Fibroblast of skin of abdomen (primary cell): ENCODE measurements at regions not wholly inside any gene's neighbourhood (a gene's known extent, or its start where the extent isn't known, plus 50 kb on each side); places are given as distances from the start of the nearest gene placed in this dataset.

Experiments used
- DNase-seq: peaks from one replicate; pipeline ENCODE4 v3.0.0-alpha.2; 2013

DNA sequence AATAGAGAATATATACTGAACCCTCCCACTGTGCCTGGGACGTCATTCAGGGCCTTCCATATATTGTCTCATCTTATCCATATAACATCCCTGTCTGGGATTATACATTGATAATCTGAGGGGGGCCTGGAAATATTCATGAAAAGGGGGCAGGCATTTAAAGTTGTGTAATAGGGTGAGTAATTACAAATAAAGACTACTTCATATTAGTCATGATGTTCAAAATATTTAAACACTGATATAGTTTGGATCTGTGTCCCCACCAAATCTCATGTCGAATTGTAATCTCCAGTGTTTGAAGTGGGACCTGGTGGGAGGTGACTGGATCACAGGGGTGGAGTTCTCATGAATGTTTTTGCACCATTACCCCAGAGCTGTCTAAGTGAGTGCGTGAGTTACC lies 97.8 kb downstream of the AQP9 start:
- DNase-seq: no peak

GRCh38 chr15:58240191-58240932 lies 102.2 kb downstream of the AQP9 start:
- DNase-seq: no peak

DNA sequence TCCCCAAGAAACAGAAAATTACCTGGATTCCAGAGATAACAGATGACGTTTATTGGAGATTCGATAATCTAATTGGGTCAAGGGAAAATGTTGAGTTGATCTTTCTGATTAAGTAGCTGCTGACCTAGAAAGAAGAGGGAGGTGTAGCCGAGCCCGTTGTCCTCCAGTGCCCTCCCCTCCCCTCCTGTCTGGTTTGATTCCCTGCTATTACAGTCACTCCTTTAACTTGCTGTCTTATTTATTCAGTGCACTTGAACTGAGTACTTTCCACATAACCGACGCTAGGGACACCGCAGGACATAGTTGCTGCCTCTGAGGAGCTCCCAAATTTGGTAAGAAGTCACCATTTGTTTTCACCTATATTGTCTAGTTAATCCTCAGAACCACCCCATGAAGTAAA lies 103.7 kb downstream of the AQP9 start:
- no peak for DNase-seq

DNA sequence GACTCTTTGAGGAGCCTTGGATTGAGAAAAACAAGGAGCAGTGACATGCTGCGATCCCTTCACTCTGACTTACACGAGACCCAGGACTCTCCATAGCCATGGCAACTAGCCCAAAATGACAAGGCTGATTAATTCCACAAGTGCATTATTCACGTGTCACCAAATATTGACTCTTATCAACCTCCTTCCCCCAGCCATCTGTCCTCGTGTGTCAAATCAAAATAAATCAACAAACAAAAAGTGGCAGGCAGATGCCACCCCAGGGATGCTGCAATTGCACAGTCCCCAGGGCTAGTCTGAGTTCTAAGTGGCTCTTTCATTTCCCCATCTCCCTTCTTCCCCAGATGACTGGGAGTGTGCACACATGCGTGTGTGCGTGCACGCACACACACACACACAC lies 104.9 kb downstream of the AQP9 start:
- DNase-seq: no peak

DNA sequence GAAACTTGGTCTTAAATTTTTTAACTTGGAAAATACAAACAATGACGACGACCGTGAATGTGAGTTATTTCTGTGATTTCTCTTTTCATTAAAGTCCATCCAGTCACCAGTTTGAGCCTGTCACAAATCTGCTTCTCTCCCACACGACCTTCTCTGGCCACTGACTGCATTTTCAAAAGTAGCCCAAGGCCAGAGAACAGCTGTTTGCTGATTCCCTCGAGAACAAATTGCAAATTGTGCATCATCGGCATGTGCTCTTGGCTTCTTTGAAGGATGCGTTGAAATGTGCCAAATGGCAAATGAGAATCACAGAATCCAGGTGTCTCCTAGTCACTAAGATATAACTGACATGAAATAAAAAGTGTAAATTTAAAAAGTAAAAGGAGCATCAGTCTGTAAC lies 106.4 kb downstream of the AQP9 start:
- DNase-seq: no peak

GRCh38 chr15:58246041-58246440 lies 107.9 kb downstream of the AQP9 start:
- DNase-seq: no peak

DNA sequence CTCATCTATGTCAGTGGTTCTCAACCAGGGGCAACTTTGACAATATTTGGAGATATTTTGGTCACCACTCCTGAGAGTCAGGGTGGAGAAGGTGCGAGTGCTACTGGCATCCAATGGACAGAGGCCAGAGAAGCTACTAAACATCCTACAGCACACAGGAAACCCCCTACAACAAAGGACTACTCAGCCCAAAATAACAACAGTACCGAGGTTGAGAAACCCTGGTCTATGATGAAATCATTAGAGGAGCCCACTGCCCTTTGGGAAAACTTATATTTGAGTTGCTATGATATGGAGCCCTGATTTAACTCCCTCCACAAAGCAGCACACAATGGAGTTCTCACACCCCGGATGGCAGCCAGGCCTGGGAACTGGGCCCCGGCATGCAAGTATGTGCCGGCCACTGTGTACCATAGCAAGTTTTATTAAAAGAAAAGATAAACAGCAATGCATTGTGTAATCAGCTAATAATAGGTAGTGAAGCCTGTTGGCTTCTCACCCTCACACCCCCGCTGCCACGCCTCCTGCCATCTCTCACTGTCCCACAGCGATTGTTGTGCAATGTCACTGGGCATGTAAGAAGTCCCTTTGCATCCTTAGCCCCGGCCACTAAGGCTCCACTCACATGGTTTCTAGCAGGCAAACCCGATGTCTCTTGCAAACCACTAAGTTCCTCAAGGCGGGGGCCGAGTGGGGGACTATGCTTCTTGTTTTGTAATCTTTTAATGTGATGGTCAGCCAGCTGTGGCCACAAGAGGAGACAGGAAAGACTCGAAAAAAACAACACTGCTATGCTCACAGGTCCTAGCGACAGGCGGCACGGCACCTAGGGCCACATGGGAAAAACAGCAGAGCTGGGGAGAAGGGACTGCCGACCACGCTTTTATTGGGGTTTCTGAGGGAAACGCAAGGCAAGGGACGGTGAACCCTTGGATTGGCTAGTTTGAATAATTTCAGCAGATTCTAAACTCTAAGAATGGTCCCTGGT lies 110.0 kb downstream of the AQP9 start:
- no peak for DNase-seq

DNA sequence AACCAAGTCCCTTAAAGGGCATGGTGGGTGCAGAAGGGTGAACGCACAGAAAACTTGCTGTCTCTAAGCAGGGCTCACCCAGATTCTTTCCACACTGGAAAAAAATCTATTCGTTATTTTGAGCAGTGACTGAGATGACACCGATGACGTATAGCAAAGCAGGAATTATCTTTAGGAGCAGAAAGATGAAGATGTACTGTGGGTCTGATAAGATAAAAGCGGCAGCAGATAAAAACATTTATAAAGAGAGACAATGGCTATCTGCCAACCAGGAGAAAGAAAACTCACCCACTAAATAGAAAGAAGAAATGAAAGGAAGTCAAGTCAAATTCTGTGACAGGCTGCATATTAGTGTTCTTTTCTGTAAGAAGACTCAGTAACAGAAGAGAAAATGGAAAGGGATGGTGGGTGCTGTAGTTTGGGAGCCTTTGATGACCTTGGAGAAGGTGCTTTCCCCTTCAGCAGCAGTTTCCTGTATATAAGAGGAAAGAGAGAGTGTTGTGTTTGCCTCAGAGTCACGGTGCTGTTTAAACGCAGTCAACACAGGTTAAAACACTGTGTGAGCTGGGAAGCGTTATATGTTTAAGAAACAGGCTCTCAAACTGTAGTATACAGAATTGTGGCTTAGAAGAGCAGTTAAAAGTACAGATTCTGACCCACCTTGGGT lies 111.6 kb downstream of the AQP9 start:
- no peak for DNase-seq

DNA sequence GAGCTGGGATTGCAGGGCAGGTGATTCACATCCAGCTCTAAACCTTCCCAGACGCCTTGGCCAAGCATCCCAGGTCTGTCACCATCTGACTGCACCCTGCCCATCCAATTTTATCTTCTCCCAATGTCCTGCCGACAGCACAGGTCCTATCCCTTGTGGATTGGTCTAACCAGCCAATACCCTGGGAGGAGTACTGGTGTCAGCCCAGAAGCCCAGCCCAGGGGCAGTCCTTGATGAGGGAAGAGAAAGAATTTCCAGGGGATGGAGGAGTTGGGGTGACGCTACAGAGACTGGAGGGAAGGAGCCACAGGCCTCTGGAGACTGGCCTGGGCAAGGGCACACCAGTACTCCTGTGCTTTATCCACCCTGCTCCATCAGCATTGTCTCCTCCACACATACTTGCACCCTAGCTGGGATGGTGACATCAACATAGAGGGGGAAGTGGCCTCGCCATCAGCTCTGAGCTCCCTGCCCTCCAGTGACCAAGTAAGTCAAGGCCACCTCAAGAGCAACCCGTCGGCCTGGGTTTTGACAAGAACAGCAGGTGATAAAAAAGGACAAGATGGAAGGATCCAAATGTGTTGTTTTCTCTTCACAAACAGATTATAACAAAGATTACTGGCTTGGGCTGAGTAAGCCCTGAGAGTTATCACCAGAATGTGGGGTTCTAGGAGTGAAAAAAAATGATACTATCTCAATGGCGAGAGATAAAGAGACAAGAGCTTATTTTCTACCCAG lies 114.6 kb downstream of the AQP9 start:
- DNase-seq: no peak

DNA sequence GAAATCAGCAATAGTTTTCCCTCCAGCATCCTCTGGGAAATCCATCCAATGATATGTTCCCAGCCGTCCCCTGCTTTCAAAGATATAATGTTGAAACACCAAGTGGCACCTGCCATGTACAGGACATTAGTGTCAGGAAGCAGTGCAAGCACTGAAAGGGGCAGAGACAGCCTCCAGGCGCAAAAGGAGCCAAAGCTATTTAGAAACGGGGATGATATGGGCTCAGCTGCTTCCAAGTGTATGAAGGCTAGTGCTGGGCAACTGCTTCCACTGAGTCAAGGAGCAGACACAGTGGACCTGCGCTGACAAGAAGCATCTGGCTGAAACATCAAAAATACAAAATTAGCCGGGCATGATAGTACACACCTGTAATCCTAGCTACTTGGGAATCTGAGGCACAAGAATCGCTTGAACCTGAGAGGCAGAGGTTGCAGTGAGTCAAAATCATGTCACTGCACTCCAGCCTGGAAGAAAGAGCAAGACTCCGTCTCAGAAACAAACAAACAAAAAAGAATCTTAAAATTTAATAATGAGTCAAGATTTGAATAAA lies 119.7 kb downstream of the AQP9 start:
- no peak for DNase-seq

- no peak for DNase-seq
These were observed 120.5 kb downstream of the AQP9 start for GRCh38 chr15:58258501-58259292.

DNA sequence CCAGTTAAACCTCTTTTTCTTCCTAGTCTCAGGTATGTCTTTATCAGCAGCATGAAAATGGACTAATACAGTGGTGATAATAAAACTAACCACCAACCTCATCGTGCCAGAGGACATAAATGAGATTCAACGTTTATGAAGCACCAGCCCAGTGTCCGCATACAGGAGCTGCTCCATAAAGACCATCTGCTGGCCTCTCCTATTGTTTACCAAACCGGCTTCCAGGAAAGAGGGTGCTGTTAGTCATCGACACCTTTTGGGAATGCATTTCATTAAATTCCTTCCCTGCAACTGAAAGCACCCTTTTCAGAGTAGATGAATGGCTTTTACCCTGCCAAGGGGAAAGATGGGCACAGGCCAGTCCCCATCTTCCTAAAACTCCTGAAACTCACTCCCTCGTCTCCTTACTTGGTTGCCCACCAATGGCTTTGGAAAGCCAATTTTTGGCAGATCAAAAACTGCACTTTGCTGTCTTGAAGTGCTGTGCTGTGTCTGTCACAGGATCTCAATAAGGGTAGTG lies 122.1 kb downstream of the AQP9 start:
- DNase-seq: no peak

DNA sequence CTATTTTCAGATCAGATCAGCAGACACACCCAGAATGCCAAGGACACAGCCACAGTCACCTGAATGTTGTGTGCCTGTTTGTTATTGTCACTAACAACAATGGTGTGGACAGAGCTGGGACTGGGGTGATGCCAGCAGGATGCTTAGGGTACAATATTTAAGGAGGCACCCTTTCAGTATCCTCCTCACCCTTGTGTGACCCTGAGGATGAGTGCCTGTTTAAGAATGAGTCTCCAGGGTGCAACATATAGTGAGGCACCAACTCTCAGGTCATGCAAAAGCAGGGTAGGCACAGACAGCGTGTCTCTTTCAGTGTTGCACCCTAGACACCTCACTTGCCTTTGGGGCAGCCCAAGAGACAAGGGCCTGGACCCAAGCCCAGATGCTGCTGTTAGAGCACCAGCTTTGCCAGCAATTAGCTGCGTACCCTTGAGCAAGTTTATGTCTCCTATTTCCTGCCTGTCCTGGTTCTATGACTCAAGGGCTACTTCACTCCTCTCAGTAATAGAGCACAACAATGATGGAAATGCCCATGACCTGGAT lies 122.6 kb downstream of the AQP9 start:
- no peak for DNase-seq

GRCh38 chr15:58261368-58261767 lies 123.2 kb downstream of the AQP9 start:
- no peak for DNase-seq

DNA sequence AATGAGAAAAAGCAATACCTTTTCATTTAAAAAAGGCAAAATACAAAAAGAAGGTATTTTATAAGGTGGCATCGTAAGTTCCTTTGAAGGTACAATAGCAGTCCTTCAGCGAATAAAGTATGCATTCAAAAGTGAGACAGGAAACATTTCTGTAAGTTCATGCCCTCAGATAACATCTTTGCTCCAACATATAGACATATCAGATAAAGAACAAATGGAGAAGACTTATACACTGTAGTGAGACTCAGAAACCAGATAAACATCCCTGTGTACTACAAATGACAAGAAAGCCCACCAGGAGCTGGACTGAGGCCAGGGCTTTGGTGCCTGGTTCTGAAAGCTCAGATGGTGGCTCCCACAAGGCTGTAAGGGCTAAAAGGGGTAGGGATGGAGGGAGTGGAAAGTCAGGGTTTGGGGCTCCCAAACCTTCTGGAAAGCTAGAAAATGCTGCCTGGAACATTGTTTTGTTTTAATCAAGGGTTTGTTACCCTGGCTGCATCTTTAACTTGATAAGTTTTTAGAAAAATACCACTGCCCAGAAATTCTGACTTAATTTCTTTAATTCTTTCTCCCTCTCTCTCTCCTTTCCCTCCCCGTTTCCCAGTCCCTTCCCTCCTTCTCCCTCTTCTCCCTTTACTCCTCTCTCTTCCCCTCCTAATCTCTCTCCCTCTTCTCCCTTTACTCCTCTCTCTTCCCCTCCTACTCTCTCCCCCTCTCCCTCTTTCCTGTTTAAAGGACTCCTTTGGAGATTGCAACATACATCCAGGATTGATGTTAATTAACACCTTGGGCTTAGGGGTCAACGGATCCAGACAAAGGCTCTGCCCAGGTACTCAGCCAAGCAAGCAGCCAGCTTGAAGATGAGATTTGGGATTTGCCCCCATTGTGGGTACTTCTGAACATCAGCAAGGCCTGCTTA lies 126.1 kb downstream of the AQP9 start:
- DNase-seq: no peak

- DNase-seq: no peak
These were observed 128.9 kb downstream of the AQP9 start for GRCh38 chr15:58267051-58267450.

DNA sequence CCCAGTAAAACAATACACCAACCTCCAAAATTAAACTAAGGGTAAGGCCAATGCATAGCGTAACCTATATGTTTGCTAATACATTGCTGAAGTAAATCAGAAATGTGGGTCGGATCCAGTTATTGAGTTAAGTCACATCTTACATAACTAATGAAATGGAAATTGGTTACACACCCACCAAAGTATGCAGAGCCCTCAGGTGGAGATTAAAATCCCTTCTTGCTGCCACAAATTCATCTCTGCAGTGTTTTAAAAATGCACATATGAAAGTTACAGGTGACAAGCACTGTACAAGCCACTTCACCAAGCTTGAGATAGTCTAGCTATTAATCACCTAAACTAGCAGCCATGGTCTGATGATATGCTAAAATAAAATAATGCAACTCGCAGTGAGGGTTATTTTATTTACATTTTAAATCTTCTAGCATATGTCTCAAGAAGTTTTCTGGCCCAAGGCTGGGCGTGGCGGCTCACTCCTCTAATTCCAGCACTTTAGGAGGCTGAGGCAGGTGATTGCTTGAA lies 130.6 kb downstream of the AQP9 start:
- DNase-seq: no peak

GRCh38 chr15:58269455-58270414 lies 131.6 kb downstream of the AQP9 start:
- DNase-seq: peak; percentile 68
